ENCODE measurements at regions not wholly inside any gene's neighbourhood (a gene's known extent, or its start where the extent isn't known, plus 50 kb on each side); places are given as distances from the start of the nearest gene placed in this dataset.

GRCh38 chr10:29908962-29909361 is 150.4 kb downstream of the JCAD start:
- no peak overlapping the region for H2AFZ ChIP-seq (ENCODE audit: low read length)
- H3T11ph ChIP-seq (ENCODE audit: low read length) = no peak overlapping the region
- H3K27me3 ChIP-seq (ENCODE audit: insufficient read depth, low read length) = no peaks in the 10 kb centered on the region
- no peak overlapping the region for H3K14ac ChIP-seq (ENCODE audit: insufficient read depth, low read length)
- Mint-ChIP-seq H3K4me1 (no peaks in the 10 kb centered on the region), H3K9me3 (peaks cover 5 to 6% of the 10 kb centered on the region in 2 experiments; a peak in 3 of 5 replicates), H3K36me3 (ENCODE audit: insufficient read depth in 1 of 3, low read depth in 3 of 3) (0 out of 7 replicates have a peak, but pooled peaks cover 0 to 4% (median 0%) of the 10 kb centered on the region in 3 experiments), H3K4me3 (no peak overlapping the region), H3K27ac (no peak overlapping the region; a peak in 1 of 7 replicates), H3K27me3 (ENCODE audit: low read depth) (peaks cover 5% of the 10 kb centered on the region)
- no peaks in the 10 kb centered on the region for H3K4me1 ChIP-seq (ENCODE audit: insufficient read depth, low read length)
- no peaks in the 10 kb centered on the region for H4K20me1 ChIP-seq (ENCODE audit: control insufficient read depth, insufficient read depth, insufficient read length)
- no peak overlapping the region for H3K23ac ChIP-seq (ENCODE audit: insufficient read length, low read depth, low read length)
- no peaks in the 10 kb centered on the region for H3K79me1 ChIP-seq (ENCODE audit: insufficient read depth, low read depth, low read length, poor library complexity, severe bottlenecking)
- H3K79me2 ChIP-seq (ENCODE audit: insufficient read depth, low read length) = no peaks in the 10 kb centered on the region
- H3K9ac ChIP-seq (ENCODE audit: extremely low read depth, insufficient read length, low read length) = no peak overlapping the region
- no peak overlapping the region for H2BK15ac ChIP-seq (ENCODE audit: low read depth, low read length)
- TF ChIP-seq CTCF (conservative IDR thresholded peaks at IDR 0.05) = no peak
- H2BK120ac ChIP-seq (ENCODE audit: low read depth, low read length, poor library complexity, severe bottlenecking) = no peak overlapping the region
- no peak overlapping the region for H2BK12ac ChIP-seq (ENCODE audit: insufficient read length, low read depth, low read length)
- H4K8ac ChIP-seq (replicated peaks; ENCODE audit: insufficient read length, low read depth, low read length) = no peak overlapping the region
- H3K9me3 ChIP-seq (ENCODE audit: control insufficient read depth, low read depth, low read length) = no peaks in the 10 kb centered on the region
- no peak overlapping the region for H4K5ac ChIP-seq (ENCODE audit: insufficient read length, low read depth, low read length)
- H2BK20ac ChIP-seq (ENCODE audit: low read depth, low read length, poor library complexity, severe bottlenecking) = no peak overlapping the region
- no peak overlapping the region for H2BK5ac ChIP-seq (ENCODE audit: insufficient read length, low read length)
- H3K4ac ChIP-seq (ENCODE audit: low read depth, low read length) = no peak overlapping the region
- WGBS (ENCODE audit: extremely low coverage, insufficient read length, low lambda C conversion rate) = no CpG with 5 or more reads among the region's 6 CpGs
- no peak for DNase-seq
- H4K91ac ChIP-seq (ENCODE audit: insufficient read length, low read depth, low read length) = no peak overlapping the region
- no peak overlapping the region for H3K4me2 ChIP-seq (ENCODE audit: insufficient read depth, insufficient read length, low read length)
- no peak overlapping the region for H3K18ac ChIP-seq (ENCODE audit: insufficient read length, low read depth, low read length)
- H3K56ac ChIP-seq (ENCODE audit: insufficient read length, low read depth, low read length) = no peak overlapping the region
- no peak overlapping the region for H2AK5ac ChIP-seq (ENCODE audit: insufficient read length, low read length)
- no peaks in the 10 kb centered on the region for H3K23me2 ChIP-seq (ENCODE audit: insufficient read length, low read depth, low read length, poor library complexity, severe bottlenecking)
- H3K27ac ChIP-seq (ENCODE audit: insufficient read length, low read depth, low read length) = no peak overlapping the region
